Islet of Langerhans (tissue), 1 donor: ENCODE measurements at regions not wholly inside any gene's neighbourhood (a gene's known extent, or its start where the extent isn't known, plus 50 kb on each side); places are given as distances from the start of the nearest gene placed in this dataset.
"Not testable (repeated sequence)": the region's sequence is repeated elsewhere in the genome, so short reads cannot be mapped to it uniquely, and the experiment has no call there.

ENCODE experiments used
- FAIRE-seq: peaks from one replicate; lab custom pipeline; 2011; peaks lifted over from hg19 to GRCh38; lab: Jason Lieb, UNC

DNA sequence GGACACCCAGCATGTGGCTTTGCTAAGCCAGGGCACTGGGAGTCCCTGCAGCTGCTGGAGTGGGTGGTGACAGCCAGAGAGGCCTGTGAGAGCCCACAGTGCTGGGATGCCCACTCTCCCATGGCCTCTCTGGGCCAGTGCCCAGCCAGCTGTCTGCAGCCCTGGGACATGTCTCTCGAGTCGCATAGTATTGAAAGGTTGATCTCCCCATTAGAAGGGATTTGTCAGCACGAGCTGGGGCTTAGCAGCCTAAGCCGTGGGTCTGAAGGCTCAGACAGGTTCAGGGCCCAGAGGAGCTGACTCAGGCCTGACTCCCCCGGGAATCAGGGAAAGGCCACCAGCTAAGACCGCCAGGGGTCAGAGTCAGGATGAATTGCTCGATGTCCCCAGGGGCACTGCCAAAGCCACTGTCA lies 53.5 kb downstream of the FOXD2 start:
- FAIRE-seq = no peak

DNA sequence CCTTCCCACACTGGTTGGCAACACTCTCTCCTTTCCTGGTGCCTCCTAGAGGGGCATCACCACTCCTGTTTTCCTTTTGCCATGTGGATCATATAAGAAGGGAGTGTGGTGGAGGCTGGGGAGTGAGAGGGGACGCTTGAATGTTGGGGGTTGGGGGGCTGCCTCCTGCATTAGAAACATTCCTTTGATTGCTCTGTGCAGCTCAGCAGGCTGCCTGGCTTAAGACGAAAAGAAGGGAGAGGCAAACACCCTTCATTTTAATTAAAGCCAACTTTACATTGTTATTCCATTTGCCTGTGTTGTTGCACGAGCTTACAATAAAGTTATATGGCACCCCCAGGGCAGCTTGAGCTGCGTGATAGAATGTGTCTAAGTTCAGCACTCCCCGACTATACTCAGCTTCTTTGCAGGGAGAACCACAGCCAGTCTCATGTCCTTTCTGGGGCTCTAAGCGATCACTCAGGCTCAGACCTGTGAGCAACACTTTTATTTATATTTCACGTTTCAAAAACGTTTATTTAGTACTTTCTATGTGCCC lies 57.4 kb downstream of the FOXD2 start:
- no peak for FAIRE-seq

DNA sequence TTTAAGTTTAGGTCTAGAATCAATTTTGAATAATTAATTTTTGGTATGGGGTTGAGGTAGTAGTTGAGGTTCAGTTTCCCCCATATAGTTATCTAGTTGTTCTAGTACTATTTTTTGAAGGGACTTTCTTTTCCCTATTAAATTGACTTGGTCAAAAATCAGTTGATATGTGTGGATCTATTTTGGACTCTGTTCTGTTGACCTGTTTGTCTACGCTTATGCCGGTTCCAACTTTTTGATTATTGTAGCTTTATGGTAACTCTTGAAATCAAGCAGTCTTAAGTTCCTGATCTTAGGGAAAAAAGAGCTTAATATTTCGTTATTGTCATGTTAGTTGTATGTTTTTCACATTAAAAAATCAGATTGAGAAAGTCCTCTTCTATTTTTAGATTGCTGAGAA lies 60.7 kb downstream of the FOXD2 start:
- no peak for FAIRE-seq

DNA sequence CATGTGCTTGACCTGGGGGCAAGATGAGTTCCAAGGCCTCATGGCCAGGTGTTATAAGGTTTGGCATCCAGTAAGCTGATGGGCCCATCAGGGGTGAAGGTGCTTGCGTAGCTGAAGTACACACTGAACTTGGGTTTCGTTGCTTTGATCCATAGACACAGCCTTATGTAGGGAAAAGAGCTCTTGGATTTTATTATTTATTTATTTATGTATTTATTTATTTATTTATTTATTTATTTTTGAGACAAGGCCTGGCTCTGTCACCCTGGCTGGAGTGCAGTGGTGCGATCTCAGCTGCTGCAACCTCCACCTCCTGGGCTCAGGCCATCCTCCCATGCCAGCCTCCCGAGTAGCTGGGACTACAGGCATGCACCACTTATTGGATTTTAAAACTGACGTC lies 63.2 kb downstream of the FOXD2 start:
- FAIRE-seq = no peak

DNA sequence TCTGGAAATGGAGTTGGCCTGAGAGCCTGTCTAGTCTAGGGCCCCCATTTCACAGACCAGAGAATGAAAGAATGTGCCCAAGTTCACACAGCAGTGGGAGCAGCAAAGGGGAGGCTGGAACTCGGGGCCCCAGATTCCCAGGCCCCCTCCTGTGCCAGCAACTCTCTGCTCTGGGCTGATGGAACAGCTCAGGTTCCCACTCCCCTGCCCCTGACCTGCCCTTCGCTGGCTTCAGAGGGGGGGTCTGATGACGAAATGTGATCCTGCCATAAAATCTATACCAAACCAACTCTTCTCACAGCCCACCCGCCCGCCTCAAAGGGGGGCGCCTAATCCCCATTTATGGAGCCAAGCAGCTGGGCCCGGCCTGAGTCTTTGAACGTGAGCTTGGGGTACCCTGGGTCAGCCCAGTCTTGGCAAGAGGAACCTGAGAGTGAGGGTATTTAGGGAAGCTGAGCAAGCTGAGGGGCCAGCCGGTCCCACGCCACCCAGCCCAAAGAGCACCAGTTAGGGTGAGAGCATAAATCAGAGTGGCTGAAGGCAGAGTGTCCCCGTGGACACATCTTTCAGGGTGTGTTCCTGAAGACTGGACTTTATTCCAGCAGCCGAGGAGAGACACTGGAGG lies 65.0 kb downstream of the FOXD2 start:
- FAIRE-seq = no peak

DNA sequence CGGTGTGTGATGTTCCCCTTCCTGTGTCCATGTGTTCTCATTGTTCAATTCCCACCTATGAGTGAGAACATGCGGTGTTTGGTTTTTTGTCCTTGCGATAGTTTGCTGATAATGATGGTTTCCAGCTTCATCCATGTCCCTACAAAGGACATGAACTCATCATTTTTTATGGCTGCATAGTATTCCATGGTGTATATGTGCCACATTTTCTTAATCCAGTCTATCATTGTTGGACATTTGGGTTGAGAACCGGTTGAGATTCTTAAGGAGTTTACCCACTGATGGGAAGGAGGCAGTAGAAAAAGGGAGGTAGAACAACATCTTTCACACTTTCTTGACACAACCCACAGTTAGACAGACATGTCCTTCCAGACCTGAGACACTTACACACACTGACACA lies 67.0 kb downstream of the FOXD2 start:
- FAIRE-seq = not testable (repeated sequence)

DNA sequence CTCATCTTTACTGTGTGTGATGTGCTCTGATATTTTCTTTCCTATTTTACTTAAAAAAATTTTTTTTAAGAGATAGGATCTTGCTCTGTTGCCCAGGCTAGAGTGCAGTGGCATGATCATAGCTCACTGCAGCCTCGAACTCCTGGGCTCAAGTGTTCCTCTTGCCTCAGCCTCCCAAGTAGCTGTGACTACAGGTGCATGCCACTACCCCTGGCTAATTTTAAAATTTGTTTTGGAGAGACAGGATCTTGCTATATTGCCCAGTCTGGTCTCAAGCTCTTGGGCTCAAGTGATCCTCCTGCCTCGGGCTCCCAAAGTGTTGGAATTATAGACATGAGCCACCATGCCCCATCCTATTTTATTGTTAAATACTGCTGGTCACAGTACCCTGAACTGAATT lies 67.4 kb downstream of the FOXD2 start:
- no peak for FAIRE-seq

DNA sequence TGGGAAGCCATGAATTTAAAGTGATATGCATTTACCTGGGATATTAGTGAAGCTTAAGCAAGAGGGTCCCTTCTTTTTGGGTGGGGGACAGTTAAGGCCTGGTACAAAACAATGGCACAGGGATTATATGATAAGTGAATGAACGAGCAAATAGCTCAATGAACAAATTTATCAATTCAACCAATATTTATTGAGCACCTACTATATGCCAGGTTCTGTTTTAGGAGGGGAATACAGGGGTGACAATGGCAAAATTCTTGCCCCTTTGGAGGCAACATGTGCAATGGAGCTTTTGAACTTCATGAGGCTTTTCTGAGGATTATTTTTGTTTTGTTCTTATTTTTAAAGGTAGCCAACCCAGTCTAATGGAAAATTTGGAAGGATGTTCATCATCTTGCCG lies 68.2 kb downstream of the FOXD2 start:
- FAIRE-seq = no peak

DNA sequence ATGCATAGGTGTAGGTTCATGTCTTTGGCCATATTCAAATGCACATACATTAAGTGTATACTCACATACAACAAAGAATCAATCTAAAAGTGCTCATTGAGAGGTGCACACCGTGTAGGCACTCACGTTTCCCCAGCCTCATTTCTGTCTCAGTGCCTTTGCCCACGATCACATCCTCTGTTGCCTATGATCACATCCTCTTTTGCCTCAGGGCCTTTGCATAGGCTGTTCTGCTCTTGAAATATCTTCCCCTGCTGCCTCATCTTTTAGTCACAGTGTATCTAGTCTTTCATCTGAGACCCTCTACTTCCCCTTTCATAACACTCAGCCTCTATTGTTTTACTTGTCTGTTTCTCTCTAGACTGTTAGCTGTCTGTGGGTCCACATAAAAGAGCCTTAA lies 69.3 kb downstream of the FOXD2 start:
- no peak for FAIRE-seq

DNA sequence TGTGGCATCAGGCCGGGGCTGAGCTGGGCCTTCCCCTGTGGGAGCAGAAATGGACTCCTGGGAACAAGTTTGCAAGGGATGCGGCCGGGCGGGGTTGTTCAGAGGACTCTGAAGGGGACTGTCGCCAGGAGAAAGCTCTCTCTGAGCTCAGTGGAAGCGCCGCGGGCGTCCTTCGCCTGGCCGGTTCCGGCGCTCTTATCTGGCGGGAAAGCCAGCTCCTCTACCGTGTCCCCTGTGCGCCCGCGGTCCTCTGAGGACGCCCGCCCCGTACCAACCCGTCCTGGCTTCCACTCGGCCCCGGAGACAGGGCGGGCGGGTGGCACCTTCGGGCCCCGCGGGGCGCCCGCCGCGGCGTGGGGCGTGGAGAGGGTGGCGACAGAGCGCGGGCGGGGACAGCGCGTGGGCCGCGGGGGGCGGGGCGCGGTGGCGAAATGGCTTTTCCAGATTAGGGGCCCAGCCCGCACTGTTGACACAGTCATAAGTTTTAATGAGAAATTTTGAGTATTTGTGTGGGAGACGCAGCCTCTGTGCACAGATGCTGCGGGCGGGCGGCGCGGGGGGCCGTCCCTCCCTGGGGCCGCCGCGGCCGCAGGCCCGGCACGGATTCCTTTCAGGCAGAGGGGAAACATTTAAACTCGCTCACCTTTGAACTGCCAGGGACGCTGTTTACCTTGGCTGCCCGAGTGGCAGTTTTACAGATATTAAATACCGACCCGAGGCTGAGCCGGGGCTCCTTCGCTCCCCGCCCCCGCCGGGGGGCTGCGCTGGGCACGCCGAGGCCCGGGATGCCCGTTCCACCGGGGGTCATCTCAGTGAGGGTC lies 70.2 kb downstream of the FOXD2 start:
- FAIRE-seq = no peak

DNA sequence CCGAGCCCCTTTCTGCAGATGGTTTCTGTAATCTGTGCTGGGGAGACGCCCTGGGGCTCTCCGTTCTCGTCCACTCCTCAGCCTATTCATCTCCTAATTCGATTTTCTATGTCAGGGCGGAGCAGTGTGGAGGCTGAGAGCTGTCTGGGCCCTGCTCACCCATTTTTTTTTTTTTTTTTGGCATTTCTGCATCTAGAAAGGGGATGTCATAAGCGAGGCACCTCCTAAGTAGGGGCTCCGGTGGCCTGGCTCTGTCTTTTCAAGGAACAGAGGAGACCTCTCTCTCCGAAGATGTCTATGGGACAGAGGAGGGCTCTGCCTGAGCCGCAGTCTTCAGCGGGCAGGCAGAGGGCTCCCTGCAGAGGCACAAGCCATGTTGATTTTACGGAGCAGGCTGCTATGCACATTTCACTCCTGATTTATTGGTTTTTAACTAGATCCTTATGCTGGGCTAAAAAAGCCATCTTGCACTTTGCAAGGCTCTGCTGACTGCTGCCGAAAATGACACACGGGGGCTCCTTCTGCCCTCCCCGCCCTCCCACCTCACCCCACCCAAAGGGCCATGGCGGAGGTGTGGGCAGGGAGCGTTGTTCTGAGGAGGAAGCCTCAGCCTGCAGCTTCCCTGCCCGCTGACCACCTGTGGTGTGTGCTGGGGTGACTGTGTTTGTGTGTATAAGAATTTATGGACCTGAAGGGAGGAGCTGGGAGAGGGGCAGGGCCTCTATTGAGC lies 71.0 kb downstream of the FOXD2 start:
- no peak for FAIRE-seq

DNA sequence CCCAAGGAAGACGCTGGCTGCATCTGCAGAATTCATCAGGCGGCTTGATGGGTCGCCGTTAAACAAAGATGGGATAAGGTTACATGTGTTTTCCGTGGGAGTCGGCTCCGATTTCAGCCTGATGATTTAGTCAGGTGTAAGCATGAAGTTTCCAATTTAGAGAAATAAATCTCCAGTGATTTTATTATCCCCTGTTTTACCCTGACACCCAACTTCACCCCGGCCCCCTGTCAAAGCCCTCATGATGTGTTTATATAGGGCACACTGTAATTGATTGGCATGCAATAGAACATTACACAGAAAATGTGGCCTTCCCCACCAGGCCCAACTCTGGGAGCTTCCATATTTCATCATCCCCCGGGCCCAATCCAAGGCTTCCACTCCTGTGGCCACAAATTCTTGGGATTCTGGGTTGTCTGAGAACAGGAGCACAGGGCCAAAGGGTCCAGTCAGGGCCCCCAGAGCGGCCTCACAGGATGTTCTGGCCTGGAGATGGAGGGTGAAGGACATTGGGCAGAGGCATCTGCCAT lies 72.5 kb downstream of the FOXD2 start:
- FAIRE-seq = no peak

DNA sequence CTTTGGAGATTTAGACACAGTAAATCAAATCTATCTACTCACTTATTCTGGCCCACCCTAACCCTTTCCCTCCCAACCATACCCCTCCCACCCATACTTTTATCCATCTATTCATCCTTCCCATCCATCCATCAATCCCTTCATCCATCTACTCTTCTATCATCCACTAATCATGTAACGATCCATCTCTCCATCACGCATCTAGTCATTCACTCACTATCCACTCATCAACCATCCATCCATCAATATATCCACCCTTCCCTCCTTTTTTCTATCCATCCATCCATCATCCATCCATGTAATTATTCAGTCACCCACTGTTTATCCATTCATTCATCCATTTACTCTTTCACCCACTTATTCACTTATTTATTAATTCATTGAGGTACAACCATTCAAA lies 74.0 kb downstream of the FOXD2 start:
- no peak for FAIRE-seq

DNA sequence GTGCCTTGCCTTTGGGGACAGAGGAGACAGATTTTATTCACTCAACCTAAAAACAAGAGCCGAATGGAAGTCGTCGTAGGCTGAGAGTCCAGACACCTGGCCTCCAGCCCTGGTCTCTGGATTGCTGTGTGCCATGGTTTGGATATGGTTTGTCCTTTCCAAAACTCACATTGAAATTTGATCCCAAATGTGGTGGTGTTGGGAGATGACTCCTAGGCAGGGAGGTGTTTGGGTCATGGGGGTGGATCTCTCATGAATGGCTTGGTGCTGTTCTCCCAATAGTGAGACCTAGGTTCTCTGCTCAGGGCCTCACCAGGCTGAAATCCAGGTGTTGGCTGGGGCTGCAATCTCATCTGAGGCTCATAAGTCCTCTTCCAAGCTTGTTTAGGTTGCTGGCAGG lies 75.5 kb downstream of the FOXD2 start:
- FAIRE-seq = no peak

DNA sequence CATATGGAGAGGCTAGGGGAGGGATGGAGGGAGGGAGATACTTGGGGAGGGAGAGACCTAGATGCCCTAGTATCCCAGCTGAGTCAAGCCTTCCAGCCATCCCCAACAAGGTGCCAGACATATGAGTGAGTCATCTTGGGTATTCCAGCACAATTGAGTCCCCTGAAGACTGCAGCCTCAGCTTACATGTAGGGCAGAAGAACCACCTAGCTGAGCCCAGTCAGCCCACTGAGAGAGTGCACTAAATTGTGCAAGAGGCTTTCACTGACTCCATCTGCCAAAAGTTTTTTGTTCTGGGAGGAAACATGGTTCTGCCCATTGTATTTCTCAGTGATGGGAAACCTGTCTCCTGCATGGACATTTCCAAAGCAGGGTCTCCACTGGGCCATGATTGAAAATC lies 76.4 kb downstream of the FOXD2 start:
- FAIRE-seq = no peak

DNA sequence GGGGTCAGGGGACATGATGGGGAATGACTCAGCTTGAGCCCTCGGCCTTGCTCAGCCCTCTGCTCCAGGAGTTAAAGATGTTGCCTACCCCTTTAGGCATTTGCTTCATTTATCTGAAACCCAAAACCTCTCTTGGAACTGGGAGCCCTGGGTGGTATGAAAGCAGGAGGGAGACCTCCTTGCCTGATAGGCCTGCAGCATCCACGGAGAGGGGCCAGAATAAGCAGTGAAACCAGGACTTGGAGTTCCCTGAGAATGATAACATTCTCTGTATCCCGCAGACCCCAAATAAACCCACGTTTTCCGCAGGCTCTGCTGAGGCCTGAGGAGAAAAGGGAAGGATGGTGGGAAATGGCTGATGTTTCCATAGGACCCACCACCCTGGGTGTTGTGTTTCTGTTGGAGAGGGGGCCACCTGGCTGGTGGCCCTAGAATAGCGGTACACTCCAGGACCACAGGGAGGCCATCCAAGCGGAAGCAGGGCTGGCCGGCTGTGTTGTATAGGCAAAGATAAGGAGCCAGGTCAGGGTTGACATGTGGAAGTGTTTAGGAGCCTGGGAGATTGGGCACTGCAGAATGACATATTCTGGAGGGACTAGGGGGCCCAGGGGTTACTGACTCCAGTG lies 77.4 kb downstream of the FOXD2 start:
- no peak for FAIRE-seq

DNA sequence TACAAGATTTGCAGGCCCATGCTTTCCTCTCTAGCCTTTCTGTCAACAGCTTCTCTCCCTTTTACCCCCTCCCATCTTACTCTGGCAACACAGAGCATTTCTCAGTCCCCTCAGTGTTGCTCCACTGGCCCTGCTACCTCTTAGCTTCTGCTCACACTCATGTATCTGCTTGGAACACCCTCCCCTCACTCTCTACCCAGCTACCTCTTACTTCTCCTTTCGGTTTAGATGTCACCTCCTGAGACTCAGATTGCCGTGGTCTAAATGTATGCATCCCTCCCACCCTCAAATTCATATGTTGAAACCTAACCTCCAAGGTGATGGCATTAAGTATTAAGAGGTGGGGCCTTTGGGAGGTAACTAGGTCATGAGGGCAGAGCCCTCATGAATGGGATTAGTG lies 80.1 kb downstream of the FOXD2 start:
- FAIRE-seq = no peak

DNA sequence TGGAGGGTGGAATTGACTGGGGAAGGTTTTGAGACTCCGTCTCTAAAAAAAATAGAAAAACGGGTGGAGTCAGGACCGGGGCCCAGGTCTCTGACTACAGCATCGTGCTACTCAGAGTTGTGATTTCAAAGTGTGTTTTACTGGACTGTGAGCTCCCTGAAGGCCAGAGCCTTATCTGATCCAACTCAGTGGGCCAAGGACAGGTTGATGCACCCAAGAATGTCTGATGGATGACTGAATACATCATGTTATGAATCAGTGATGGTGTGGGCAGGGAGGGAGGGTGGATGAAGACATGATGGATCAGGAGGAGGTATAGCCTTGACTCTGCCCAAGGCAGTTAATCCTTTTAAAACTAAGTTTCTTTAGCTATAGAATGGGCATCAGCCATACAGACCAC lies 81.6 kb downstream of the FOXD2 start:
- no peak for FAIRE-seq

DNA sequence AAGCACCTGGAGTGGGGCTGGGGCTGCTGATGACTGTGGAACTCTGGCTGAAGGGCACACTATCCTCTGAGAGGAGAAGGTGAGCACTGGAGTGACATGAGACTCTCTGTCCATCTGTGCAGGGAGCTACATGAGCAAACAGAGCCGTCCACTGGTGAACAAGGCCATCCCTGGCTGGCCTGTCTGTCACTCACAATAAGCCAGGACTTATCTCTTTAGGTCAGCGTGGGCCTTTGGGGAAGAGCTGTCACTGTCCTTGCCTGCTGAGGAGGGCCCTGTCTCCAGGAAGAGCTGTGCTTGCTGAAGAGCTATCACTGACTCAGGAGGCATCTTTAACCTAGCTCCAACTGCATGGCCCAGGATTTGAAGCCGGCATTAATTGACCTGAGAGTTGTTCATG lies 82.1 kb downstream of the FOXD2 start:
- no peak for FAIRE-seq

DNA sequence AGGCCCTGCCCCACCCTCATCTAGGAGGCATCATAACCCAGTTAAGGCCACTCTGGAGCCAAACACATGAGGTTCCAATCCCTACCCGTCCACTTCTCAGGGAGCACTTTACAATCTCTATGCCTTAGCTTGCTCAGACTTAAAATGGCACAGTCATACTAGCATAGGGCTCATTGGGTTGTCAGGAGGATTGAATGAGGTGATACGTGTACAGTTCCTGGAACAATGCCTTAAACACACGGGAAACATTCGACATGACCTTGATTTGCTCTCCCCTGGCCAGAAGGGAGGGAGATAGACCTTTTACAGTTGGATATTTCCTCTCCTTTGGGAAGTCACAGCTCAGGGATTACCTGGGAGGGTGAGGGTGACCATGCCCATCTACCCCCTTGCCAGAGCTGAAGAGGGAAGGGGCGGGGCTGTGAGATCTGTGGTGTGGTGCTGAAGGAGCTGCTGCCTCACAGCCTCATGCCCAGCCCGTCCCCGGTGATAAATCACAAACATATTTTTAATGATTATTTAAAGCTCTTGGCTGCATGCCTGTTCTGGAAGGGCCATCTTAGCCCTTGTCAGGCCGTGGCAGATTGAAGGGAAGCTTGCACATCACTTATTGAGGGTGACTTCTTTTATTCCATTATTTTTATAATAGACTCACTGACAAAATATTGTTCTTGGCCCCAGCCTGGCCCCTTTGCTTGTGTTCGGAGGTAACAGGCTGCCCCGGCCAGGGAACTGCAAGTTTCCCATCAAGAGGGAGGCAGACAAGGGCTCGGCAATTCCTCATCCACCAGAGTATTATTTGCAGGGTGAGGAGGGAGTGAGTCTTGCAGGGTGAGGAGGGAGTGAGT lies 83.4 kb downstream of the FOXD2 start:
- no peak for FAIRE-seq
